GM12801 (cell line): ENCODE measurements at regions not wholly inside any gene's neighbourhood (a gene's known extent, or its start where the extent isn't known, plus 50 kb on each side); places are given as distances from the start of the nearest gene placed in this dataset.

Source experiments
- CTCF ChIP-seq: IDR thresholded peaks from one replicate; pipeline ENCODE4 v1.5.1; 2011; ENCODE audit warnings: control low read depth; ENCODE audit not compliant: insufficient read length; ENCODE audit errors: extremely low read depth

- TF ChIP-seq CTCF = no peak
These were observed 165.5 kb upstream of the OPRM1 start for GRCh38 chr6:153873541-153873940.

GRCh38 chr6:153872946-153873345, 166.1 kb upstream of the OPRM1 start:
- no peak for TF ChIP-seq CTCF

GRCh38 chr6:153862927-153863326, 176.1 kb upstream of the OPRM1 start:
- TF ChIP-seq CTCF = no peak

GRCh38 chr6:153862139-153862538, 176.9 kb upstream of the OPRM1 start:
- no peak for TF ChIP-seq CTCF

- TF ChIP-seq CTCF = no peak
These were observed 180.5 kb upstream of the OPRM1 start for GRCh38 chr6:153858529-153858928.

- TF ChIP-seq CTCF = no peak
These were observed 182.1 kb upstream of the OPRM1 start for GRCh38 chr6:153856929-153857376.

GRCh38 chr6:153852481-153852880, 186.6 kb upstream of the OPRM1 start:
- no peak for TF ChIP-seq CTCF

- no peak for TF ChIP-seq CTCF
These were observed 187.0 kb upstream of the OPRM1 start for GRCh38 chr6:153852034-153852433.
